Stimulated activated CD8-positive, alpha-beta memory T cell treated with anti-CD3 and anti-CD28 coated beads, Interleukin-7, amount 100 ng/mL, for 4 hours (primary cell): ENCODE measurements at regions not wholly inside any gene's neighbourhood (a gene's known extent, or its start where the extent isn't known, plus 50 kb on each side); places are given as distances from the start of the nearest gene placed in this dataset.

ENCODE experiments used
- DNase-seq, 2 donors: peaks; one replicate each; pipeline ENCODE4 v3.0.0-alpha.2; 2020; ENCODE audit warnings: low read depth in 2 of 2

- no peak for DNase-seq
Observed at GRCh38 chr12:124369055-124369826, 74.3 kb downstream of the RFLNA start.

DNA sequence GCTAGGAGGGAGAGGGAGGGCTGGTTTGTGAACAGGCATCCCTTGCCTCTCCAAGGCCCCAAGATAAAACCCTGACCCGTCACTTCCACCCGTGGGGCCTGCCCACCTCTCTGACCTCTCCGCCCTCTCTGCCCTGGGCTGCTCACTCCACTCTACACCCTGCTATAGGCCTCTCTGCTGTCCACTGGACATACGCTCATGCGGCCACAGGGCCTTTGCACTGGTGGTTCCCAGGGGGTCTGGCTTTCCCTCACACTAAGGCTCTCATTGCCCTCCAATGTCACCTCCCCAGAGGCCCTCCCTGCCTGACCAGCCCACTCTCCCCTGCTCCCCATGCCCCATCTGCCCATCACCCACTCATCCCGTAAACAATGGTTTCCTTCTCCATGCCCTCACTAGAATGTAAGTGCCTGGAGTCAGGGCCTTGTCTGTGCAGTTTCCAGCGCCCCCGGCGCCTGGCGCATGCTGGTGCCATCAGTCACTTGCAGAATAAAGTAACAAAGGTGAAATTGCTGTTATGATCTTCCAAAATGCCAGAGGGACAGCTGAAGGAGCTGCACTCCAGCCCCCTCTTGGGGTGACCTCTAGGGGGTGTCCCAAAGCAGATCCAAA, 73.6 kb downstream of the RFLNA start:
- DNase-seq = no peak

DNA sequence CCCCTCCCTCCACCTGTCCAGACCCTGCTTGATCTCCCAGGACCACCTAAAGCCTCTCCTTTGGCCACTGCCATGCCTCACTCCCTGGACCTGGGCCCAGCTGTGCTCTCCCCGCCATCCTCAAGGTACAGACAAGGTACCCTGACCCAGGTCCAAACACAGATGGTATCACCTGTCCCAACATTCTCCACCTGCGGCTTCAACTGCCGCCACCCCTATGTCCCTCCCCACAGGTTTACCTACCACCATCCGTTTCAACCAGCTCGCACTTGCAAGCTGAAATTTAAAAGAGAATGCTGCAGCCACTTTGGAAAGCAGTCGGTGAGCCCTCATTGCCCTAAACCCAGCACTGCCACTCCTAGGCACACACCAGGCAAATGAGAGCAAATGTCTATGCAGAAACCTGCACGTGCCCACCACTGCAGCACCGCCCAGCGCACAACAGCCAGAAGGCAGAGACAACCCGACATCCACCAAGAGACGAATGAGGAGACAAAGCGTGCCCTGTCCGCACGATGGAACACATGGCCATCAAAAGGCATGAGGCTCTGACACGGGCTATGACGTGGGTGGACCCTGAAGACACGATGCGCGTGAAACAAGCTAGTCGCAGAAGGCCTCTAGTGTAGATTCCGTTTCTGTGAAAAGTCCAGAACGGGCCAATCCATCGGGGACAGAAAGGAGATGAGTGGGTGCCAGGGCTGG, 71.0 kb downstream of the RFLNA start:
- DNase-seq = no peak
